ENCODE measurements at regions not wholly inside any gene's neighbourhood (a gene's known extent, or its start where the extent isn't known, plus 50 kb on each side); places are given as distances from the start of the nearest gene placed in this dataset.

GRCh38 chr22:49406047-49406650 lies 421.5 kb downstream of the BRD1 start:
- intact Hi-C loops (cut with micrococcal nuclease), result no loop called here
- peaks cover 0 to 2% of the 10 kb centered on the region in 2 donors for H3K9me3 Mint-ChIP-seq
- H3K9me3 ChIP-seq (ENCODE audit: control insufficient read depth, insufficient read depth, low read length), result peaks cover 3% of the 10 kb centered on the region
- 82% methylated on average over 14 of the region's 14 CpGs for WGBS (ENCODE audit: insufficient coverage)
- ATAC-seq (no peak), DNase-seq (no peak)
- H3K4me3 Mint-ChIP-seq, result no peak overlapping the region
- no peak overlapping the region for H3K4me3 ChIP-seq (ENCODE audit: low read length)
- no peaks in the 10 kb centered on the region for H3K4me1 Mint-ChIP-seq
- H3K27ac ChIP-seq (ENCODE audit: low read length), result no peak overlapping the region
- H3K36me3 ChIP-seq (ENCODE audit: control insufficient read depth, insufficient read depth, low read length), result no peaks in the 10 kb centered on the region
- H3K4me1 ChIP-seq (ENCODE audit: control insufficient read depth, insufficient read depth, low read length), result no peaks in the 10 kb centered on the region
- peaks cover 16 to 21% of the 10 kb centered on the region in 2 donors for H3K27me3 Mint-ChIP-seq (ENCODE audit: low read depth in 2 of 2)
- no peaks in the 10 kb centered on the region for H3K27me3 ChIP-seq (ENCODE audit: control insufficient read depth, insufficient read depth, low read length)
- H3K27ac Mint-ChIP-seq, result no peak overlapping the region
- H3K36me3 Mint-ChIP-seq, result no peaks in the 10 kb centered on the region
- TF ChIP-seq CTCF (IDR thresholded peaks at IDR 0.05), result no peak

DNA sequence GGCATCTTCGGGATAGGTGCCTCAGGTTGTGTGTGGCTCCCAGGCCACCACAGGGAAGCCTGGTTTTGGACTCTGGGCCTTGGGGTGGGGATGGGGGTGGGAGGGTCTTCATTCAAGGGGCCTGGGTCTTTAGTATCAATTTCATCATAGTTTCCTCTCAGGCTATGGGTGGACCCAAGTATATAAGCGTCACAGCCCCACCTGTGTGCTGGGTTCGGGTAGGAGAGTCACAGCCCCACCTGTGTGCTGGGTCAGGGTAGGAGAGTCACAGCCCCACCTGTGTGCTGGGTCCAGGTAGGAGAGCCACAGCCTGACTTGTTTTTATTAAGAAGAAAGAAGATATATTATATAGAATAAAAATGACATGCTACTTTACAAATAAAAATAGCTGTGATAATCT lies 422.1 kb downstream of the BRD1 start:
- H3K4me3 Mint-ChIP-seq, result no peak overlapping the region
- peaks cover 0 to 2% of the 10 kb centered on the region in 2 donors for H3K9me3 Mint-ChIP-seq
- ATAC-seq (no peak), DNase-seq (no peak)
- no peak for TF ChIP-seq CTCF (IDR thresholded peaks at IDR 0.05)
- H3K27me3 Mint-ChIP-seq (ENCODE audit: low read depth in 2 of 2), result peaks cover 16 to 21% of the 10 kb centered on the region in 2 donors
- intact Hi-C loops (cut with micrococcal nuclease), result no loop called here
- H3K4me3 ChIP-seq (ENCODE audit: low read length), result no peak overlapping the region
- H3K36me3 ChIP-seq (ENCODE audit: control insufficient read depth, insufficient read depth, low read length), result no peaks in the 10 kb centered on the region
- 63% methylated on average over 3 of the region's 3 CpGs for WGBS (ENCODE audit: insufficient coverage)
- peaks cover 3% of the 10 kb centered on the region for H3K9me3 ChIP-seq (ENCODE audit: control insufficient read depth, insufficient read depth, low read length)
- H3K4me1 Mint-ChIP-seq, result no peaks in the 10 kb centered on the region
- no peak overlapping the region for H3K27ac ChIP-seq (ENCODE audit: low read length)
- H3K27ac Mint-ChIP-seq, result no peak overlapping the region
- H3K36me3 Mint-ChIP-seq, result no peaks in the 10 kb centered on the region
- no peaks in the 10 kb centered on the region for H3K27me3 ChIP-seq (ENCODE audit: control insufficient read depth, insufficient read depth, low read length)
- H3K4me1 ChIP-seq (ENCODE audit: control insufficient read depth, insufficient read depth, low read length), result no peaks in the 10 kb centered on the region

DNA sequence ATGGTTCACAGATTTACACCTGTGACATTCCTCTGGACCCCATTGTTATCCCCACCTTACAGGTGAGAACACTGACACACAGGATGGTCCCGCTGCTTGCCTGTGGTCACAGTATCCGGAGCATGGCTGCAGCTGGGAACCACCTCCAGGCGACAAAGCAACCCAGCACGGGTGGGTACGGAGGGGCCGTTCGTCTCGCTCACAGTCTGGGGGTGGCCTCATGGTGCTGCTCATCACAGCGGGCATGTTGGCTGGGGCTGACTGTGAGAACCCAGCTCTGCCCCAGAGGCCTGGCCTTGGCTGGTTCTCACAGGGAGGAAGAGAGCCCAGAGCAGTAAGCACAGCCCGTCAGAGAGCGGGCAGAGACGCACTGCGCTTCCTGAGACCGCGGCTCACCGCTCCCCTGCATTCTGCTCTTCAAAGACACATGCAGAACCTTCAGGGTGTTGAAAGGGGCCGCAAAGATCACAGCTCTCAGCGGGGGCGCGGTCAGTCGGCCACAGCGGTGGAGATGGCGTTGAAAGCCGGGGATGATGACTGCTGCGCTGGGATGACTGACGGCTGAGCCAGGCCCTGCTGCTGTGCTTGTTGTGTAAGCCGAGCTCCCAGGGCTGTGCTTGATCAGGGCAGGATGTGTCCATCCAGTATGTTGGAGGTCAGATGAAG lies 423.0 kb downstream of the BRD1 start:
- H3K36me3 Mint-ChIP-seq, result no peaks in the 10 kb centered on the region
- 68% methylated on average over 26 of the region's 27 CpGs for WGBS (ENCODE audit: insufficient coverage)
- no peak for DNase-seq
- TF ChIP-seq CTCF (IDR thresholded peaks at IDR 0.05), result no peak
- H3K4me1 Mint-ChIP-seq, result no peaks in the 10 kb centered on the region
- no peak overlapping the region for H3K4me3 Mint-ChIP-seq
- H3K9me3 ChIP-seq (ENCODE audit: control insufficient read depth, insufficient read depth, low read length), result no peaks in the 10 kb centered on the region
- intact Hi-C loops (cut with micrococcal nuclease), result loop anchor here (5.0 kb wide), 1 partner anchor 37 kb away; no protein-coding TSS in a partner anchor
- no peaks in the 10 kb centered on the region for H3K36me3 ChIP-seq (ENCODE audit: control insufficient read depth, insufficient read depth, low read length)
- H3K27me3 Mint-ChIP-seq (ENCODE audit: low read depth in 2 of 2), result peaks cover 16 to 21% of the 10 kb centered on the region in 2 donors
- no peak overlapping the region for H3K27ac ChIP-seq (ENCODE audit: low read length)
- no peak overlapping the region for H3K27ac Mint-ChIP-seq
- H3K4me3 ChIP-seq (ENCODE audit: low read length), result no peak overlapping the region
- no peaks in the 10 kb centered on the region for H3K27me3 ChIP-seq (ENCODE audit: control insufficient read depth, insufficient read depth, low read length)
- H3K4me1 ChIP-seq (ENCODE audit: control insufficient read depth, insufficient read depth, low read length), result no peaks in the 10 kb centered on the region
- H3K9me3 Mint-ChIP-seq, result peaks cover 0 to 2% of the 10 kb centered on the region in 2 donors
- no peak for ATAC-seq
